Heart left ventricle (tissue), 13 donors: ENCODE measurements at regions not wholly inside any gene's neighbourhood (a gene's known extent, or its start where the extent isn't known, plus 50 kb on each side); places are given as distances from the start of the nearest gene placed in this dataset.

Experiments
- POLR2A ChIP-seq, 2 donors: fragments of 450-650 bp; IDR thresholded peaks; one replicate each; pipeline ENCODE4 v1.6.1; 2017; ENCODE audit warnings: antibody characterized with exemption in 2 of 2, mild to moderate bottlenecking in 2 of 2, moderate library complexity in 2 of 2
- TF ChIP-seq, protein P1 (sequence below), 12 donors: fragments of 200-600 bp; sonication (generic) in 4 of 12; IDR thresholded peaks; one replicate each; pipeline versions ENCODE4 v1.5.0 to v1.8.0; 2018 to 2022; ENCODE audit warnings: antibody characterized with exemption in 12 of 12, mild to moderate bottlenecking in 5 of 12
- donor health status: ischemic (EF 13 %, LVEDD 7.1; RV severe dilation, severe dysfunction).
- donor health status: DM: no; HTN: yes; CAD: no.
- donor health status: DM: no; HTN: no; CAD: no.
- donor health status: ischemic (EF 25% LVEDD 6.9; RV normal size, moderate dysfunction).
- donor health status: ischemic (EF 25% LVEDD 5.7; RV mildly dilated, moderate dysfunction).
- donor health status: ischemic (EF 35%, LVEDD 5.7; RV mildly dilated, moderate dysfunction).
- donor health status: nonischemic (EF 11% LVEDD 7.7; RV severe dilation, severe dysfunction).
- donor health status: DM: yes; HTN: yes; CAD: no.
- donor health status: PGD.
- donor health status: ischemic (EF 29% LVEDD 5.4; RV normal size, mild dysfunction).
- donor health status: nonischemic (EF 23%, LVEDD 6.1; RV moderate dilation, normal function).

DNA sequence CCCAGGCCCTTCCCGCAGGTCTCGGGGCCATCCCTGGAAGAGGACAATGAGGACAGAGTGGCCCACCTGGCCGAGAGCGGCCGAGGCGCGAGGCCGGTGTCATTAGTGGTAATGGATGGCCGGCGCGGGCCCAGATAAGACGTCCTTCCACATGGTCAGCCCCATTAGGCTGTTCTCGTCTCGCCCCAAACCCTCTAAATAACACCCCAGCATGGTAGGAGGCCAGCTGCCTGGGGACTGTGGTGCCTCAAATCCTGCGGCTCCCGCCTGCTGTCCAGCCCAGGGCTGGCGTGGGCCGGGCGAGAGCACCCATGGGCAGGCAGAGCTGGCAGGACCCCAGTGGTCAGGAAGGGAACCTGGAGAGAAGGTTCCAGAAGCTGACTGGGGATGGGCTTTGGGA, 121.7 kb downstream of the FAM53A start:
- no peak for TF ChIP-seq POLR2A (IDR thresholded peaks at IDR 0.05)
- TF ChIP-seq, protein P1, sequence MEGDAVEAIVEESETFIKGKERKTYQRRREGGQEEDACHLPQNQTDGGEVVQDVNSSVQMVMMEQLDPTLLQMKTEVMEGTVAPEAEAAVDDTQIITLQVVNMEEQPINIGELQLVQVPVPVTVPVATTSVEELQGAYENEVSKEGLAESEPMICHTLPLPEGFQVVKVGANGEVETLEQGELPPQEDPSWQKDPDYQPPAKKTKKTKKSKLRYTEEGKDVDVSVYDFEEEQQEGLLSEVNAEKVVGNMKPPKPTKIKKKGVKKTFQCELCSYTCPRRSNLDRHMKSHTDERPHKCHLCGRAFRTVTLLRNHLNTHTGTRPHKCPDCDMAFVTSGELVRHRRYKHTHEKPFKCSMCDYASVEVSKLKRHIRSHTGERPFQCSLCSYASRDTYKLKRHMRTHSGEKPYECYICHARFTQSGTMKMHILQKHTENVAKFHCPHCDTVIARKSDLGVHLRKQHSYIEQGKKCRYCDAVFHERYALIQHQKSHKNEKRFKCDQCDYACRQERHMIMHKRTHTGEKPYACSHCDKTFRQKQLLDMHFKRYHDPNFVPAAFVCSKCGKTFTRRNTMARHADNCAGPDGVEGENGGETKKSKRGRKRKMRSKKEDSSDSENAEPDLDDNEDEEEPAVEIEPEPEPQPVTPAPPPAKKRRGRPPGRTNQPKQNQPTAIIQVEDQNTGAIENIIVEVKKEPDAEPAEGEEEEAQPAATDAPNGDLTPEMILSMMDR (IDR thresholded peaks at IDR 0.05), result no peak
